WTC11 (cell line): ENCODE measurements at regions not wholly inside any gene's neighbourhood (a gene's known extent, or its start where the extent isn't known, plus 50 kb on each side); places are given as distances from the start of the nearest gene placed in this dataset.

Source experiments
- ATAC-seq: fragments of 200-7000 bp; cut with Tn5 transposase; 2 replicates; pipeline ENCODE4 v1.10.0; 2021; ENCODE audit warnings: mild to moderate bottlenecking, moderate library complexity
- CTCF ChIA-PET: fragments of 300-600 bp; sonication (Branson Sonifier 250); formaldehyde crosslinking; loops from one replicate; lab custom pipeline; 2021; ENCODE audit warnings: antibody characterized with exemption; lab: Charles Lee
- POLR2A ChIA-PET: fragments of 350-600 bp; sonication (Branson Sonifier 250); formaldehyde crosslinking; loops from one replicate; lab custom pipeline; 2021; ENCODE audit warnings: antibody characterized with exemption; lab: Charles Lee
- DNase-seq: peaks from one replicate; pipeline ENCODE4 v3.0.0; 2021; ENCODE audit warnings: low spot score
- H3K27ac Mint-ChIP-seq: 2 replicates; pipeline ENCODE4 v1.8.0; 2021; ENCODE audit warnings: mixed read lengths
- H3K27me3 Mint-ChIP-seq: 2 replicates; pipeline ENCODE4 v1.8.0; 2021; ENCODE audit warnings: low read depth, mild to moderate bottlenecking, moderate library complexity, mixed read lengths
- H3K36me3 Mint-ChIP-seq: 2 replicates; pipeline ENCODE4 v1.8.0; 2021; ENCODE audit warnings: mixed read lengths
- H3K4me1 Mint-ChIP-seq: 2 replicates; pipeline ENCODE4 v1.8.0; 2022; ENCODE audit warnings: mixed read lengths
- H3K4me3 Mint-ChIP-seq: 2 replicates; pipeline ENCODE4 v1.8.0; 2021; ENCODE audit warnings: mild to moderate bottlenecking, moderate library complexity, mixed read lengths
- H3K9me3 Mint-ChIP-seq: 2 replicates; pipeline ENCODE4 v1.8.0; 2021; ENCODE audit warnings: mixed read lengths
- AR ChIP-seq: fragments of 250-450 bp; sonication (Bioruptor Pico); IDR thresholded peaks from 2 replicates; pipeline ENCODE4 v1.9.0; 2021; ENCODE audit warnings: mild to moderate bottlenecking
- ATF2 ChIP-seq: sonication (generic); formaldehyde crosslinking; IDR thresholded peaks from 2 replicates; pipeline ENCODE4 v1.8.1; 2022; ENCODE audit warnings: low read depth, missing genetic modification reagents, borderline replicate concordance
- ATF6 ChIP-seq: sonication (generic); formaldehyde crosslinking; IDR thresholded peaks from 2 replicates; pipeline ENCODE4 v1.8.1; 2023; ENCODE audit warnings: mild to moderate bottlenecking, missing genetic modification reagents
- CTCF ChIP-seq: fragments of 200-600 bp; IDR thresholded peaks from 2 replicates; pipeline ENCODE4 v1.8.0; 2022; ENCODE audit warnings: antibody characterized with exemption
- ERG ChIP-seq: fragments of 250-450 bp; sonication (Bioruptor Pico); IDR thresholded peaks from 2 replicates; pipeline ENCODE4 v1.8.0; 2021; ENCODE audit warnings: mild to moderate bottlenecking
- FOXJ3 ChIP-seq: sonication (generic); formaldehyde crosslinking; IDR thresholded peaks from 2 replicates; pipeline ENCODE4 v1.9.0; 2021; ENCODE audit warnings: missing genetic modification reagents, mild to moderate bottlenecking, borderline replicate concordance
- FOXP4 ChIP-seq: sonication (generic); formaldehyde crosslinking; IDR thresholded peaks from 2 replicates; pipeline ENCODE4 v1.8.0; 2022; ENCODE audit warnings: mild to moderate bottlenecking, missing genetic modification reagents
- HMGA2 ChIP-seq: fragments of 250-450 bp; sonication (Bioruptor Pico); IDR thresholded peaks from 2 replicates; pipeline ENCODE4 v1.4.0; 2021; ENCODE audit warnings: mild to moderate bottlenecking, moderate library complexity
- IRF2 ChIP-seq: sonication (generic); formaldehyde crosslinking; IDR thresholded peaks from 2 replicates; pipeline ENCODE4 v1.8.0; 2022; ENCODE audit warnings: low read depth, missing genetic modification reagents, borderline replicate concordance
- JAZF1 ChIP-seq: fragments of 250-450 bp; sonication (Bioruptor Pico); IDR thresholded peaks from 2 replicates; pipeline ENCODE4 v1.9.0; 2021; ENCODE audit warnings: moderate library complexity, mild to moderate bottlenecking, inconsistent platforms
- KAT7 ChIP-seq: sonication (generic); formaldehyde crosslinking; IDR thresholded peaks from 2 replicates; pipeline ENCODE4 v1.8.1; 2023; ENCODE audit warnings: missing genetic modification reagents, mild to moderate bottlenecking, borderline replicate concordance
- MXD4 ChIP-seq: fragments of 250-450 bp; sonication (Bioruptor Pico); IDR thresholded peaks from 2 replicates; pipeline ENCODE4 v1.8.0; 2021; ENCODE audit warnings: mild to moderate bottlenecking, moderate library complexity, borderline replicate concordance
- OVOL2 ChIP-seq: fragments of 250-450 bp; sonication (Bioruptor Pico); IDR thresholded peaks from 2 replicates; pipeline ENCODE4 v1.9.0; 2021; ENCODE audit warnings: mild to moderate bottlenecking, borderline replicate concordance
- PRRX2 ChIP-seq: fragments of 250-450 bp; sonication (Bioruptor Pico); IDR thresholded peaks from 2 replicates; pipeline ENCODE4 v1.8.0; 2021; ENCODE audit warnings: mild to moderate bottlenecking
- TEAD4 ChIP-seq: sonication (generic); formaldehyde crosslinking; IDR thresholded peaks from 2 replicates; pipeline ENCODE4 v1.8.0; 2022; ENCODE audit warnings: mild to moderate bottlenecking, missing genetic modification reagents
- ZNF138 ChIP-seq: sonication (generic); formaldehyde crosslinking; conservative IDR thresholded peaks from 2 replicates; pipeline ENCODE4 v1.8.1; 2022; ENCODE audit warnings: mild to moderate bottlenecking, moderate library complexity, missing genetic modification reagents
- ZNF219 ChIP-seq: sonication (generic); formaldehyde crosslinking; IDR thresholded peaks from 2 replicates; pipeline ENCODE4 v1.8.0; 2023; ENCODE audit warnings: missing genetic modification reagents, mild to moderate bottlenecking, borderline replicate concordance
- ZNF232 ChIP-seq: sonication (generic); formaldehyde crosslinking; IDR thresholded peaks from 2 replicates; pipeline ENCODE4 v1.8.0; 2022; ENCODE audit warnings: mild to moderate bottlenecking, missing genetic modification reagents
- ZNF416 ChIP-seq: fragments of 250-450 bp; sonication (Bioruptor Pico); IDR thresholded peaks from 2 replicates; pipeline ENCODE4 v1.9.0; 2021; ENCODE audit warnings: mild to moderate bottlenecking, inconsistent platforms
- ZNF423 ChIP-seq: fragments of 250-450 bp; sonication (Bioruptor Pico); IDR thresholded peaks from 2 replicates; pipeline ENCODE4 v2.1.2; 2022; ENCODE audit warnings: mild to moderate bottlenecking, moderate library complexity

- TF ChIP-seq ATF6 (no peak), ZNF416 (CRISPR knock-in tag) (no peak), JAZF1 (no peak), KAT7 (CRISPR knock-in tag) (no peak), ZNF219 (no peak)
These were observed 182.1 kb downstream of the ANKRD60 start (continued) for GRCh38 chr20:58046311-58046710.

- H3K4me1 Mint-ChIP-seq, result peaks cover 27% of the 10 kb centered on the region
- ATAC-seq, result no peak
- no peaks in the 10 kb centered on the region for H3K36me3 Mint-ChIP-seq
- no peak overlapping the region for H3K27ac Mint-ChIP-seq
- DNase-seq, result no peak
- H3K9me3 Mint-ChIP-seq, result peaks cover 6% of the 10 kb centered on the region; the same call in 1 of the 2 replicates
- ChIA-PET POLR2A (no interaction called here), CTCF (no interaction called here)
- no peaks in the 10 kb centered on the region; the same call in 1 of the 2 replicates for H3K27me3 Mint-ChIP-seq
- TF ChIP-seq ZNF423 (CRISPR knock-in tag), result no peak
- TF ChIP-seq ERG (CRISPR knock-in tag), result no peak
- TF ChIP-seq MXD4 (CRISPR knock-in tag), result no peak
- H3K4me3 Mint-ChIP-seq, result no peak overlapping the region
These were observed 182.9 kb downstream of the ANKRD60 start for GRCh38 chr20:58045579-58045978.

GRCh38 chr20:58044931-58045555 is 183.4 kb downstream of the ANKRD60 start:
- Mint-ChIP-seq H3K27me3 (no peaks in the 10 kb centered on the region; the same call in 1 of the 2 replicates), H3K4me3 (no peak overlapping the region), H3K4me1 (peaks cover 27% of the 10 kb centered on the region), H3K27ac (no peak overlapping the region), H3K36me3 (no peaks in the 10 kb centered on the region), H3K9me3 (0 out of 2 replicates have a peak, but pooled peaks cover under 1% of the 10 kb centered on the region)
- no peak for ATAC-seq
- no peak for DNase-seq
- POLR2A ChIA-PET, result no interaction called here
- CTCF ChIA-PET, result interaction anchor here (0.8 to 2.3 kb wide), 2 partner anchors 17 to 423 kb away, joined by 3 to 6 read pairs; no protein-coding TSS in a partner anchor
- TF ChIP-seq ATF2 (CRISPR knock-in tag) (no peak), FOXP4 (CRISPR knock-in tag) (no peak), ZNF232 (CRISPR knock-in tag) (no peak), HMGA2 (CRISPR knock-in tag) (no peak), FOXJ3 (CRISPR knock-in tag) (no peak), PRRX2 (no peak), AR (no peak), TEAD4 (CRISPR knock-in tag) (no peak), CTCF (no peak), ATF6 (no peak), ZNF138 (CRISPR knock-in tag) (no peak), IRF2 (CRISPR knock-in tag) (no peak), OVOL2 (CRISPR knock-in tag) (no peak), ZNF423 (CRISPR knock-in tag) (no peak)
